OCI-LY3 (cell line): ENCODE measurements at regions not wholly inside any gene's neighbourhood (a gene's known extent, or its start where the extent isn't known, plus 50 kb on each side); places are given as distances from the start of the nearest gene placed in this dataset.

Experiments
- H2AFZ ChIP-seq: fragments of 200-600, 300-600 bp; shearing (Covaris generic); 2 replicates; pipeline ENCODE4 v1.6.0; 2014; ENCODE audit warnings: antibody characterized with exemption, low read depth, low read length
- H3K27ac ChIP-seq: fragments of 200-600, 300-600 bp; sonication (generic); 2 replicates; pipeline ENCODE4 v1.5.1; 2014; ENCODE audit warnings: mild to moderate bottlenecking, low read length, moderate library complexity, mixed read lengths
- H3K27me3 ChIP-seq: fragments of 200-600, 300-600 bp; sonication (generic); 2 replicates; pipeline ENCODE4 v1.6.1; 2014; ENCODE audit warnings: low read depth, low read length, mixed read lengths
- H3K36me3 ChIP-seq: fragments of 200-600, 300-600 bp; sonication (generic); replicated peaks from 2 replicates; pipeline ENCODE3; 2014; ENCODE audit warnings: low read depth, low read length, mixed read lengths
- H3K4me1 ChIP-seq: fragments of 300-600, 200-600 bp; sonication (generic); 2 replicates; pipeline ENCODE4 v1.6.1; 2014; ENCODE audit warnings: low read length, mixed read lengths
- H3K4me2 ChIP-seq: fragments of 200-600, 300-600 bp; sonication (generic); 2 replicates; pipeline ENCODE4 v1.6.1; 2014; ENCODE audit warnings: low read length, mixed read lengths
- H3K4me3 ChIP-seq: fragments of 300-600, 200-600 bp; sonication (generic); 2 replicates; pipeline ENCODE4 v1.5.1; 2014; ENCODE audit warnings: antibody characterized with exemption, mild to moderate bottlenecking, low read length, moderate library complexity
- H3K79me2 ChIP-seq: fragments of 300-600, 200-600 bp; shearing (Covaris generic); 2 replicates; pipeline ENCODE4 v1.6.1; 2014; ENCODE audit warnings: mild to moderate bottlenecking, low read length, mixed read lengths
- H3K9ac ChIP-seq: fragments of 300-600, 200-600 bp; shearing (Covaris generic); 2 replicates; pipeline ENCODE4 v1.6.0; 2014; ENCODE audit warnings: mild to moderate bottlenecking, low read length, moderate library complexity
- H3K9me3 ChIP-seq: fragments of 200-600, 300-600 bp; shearing (Covaris generic); 2 replicates; pipeline ENCODE4 v1.6.1; 2014; ENCODE audit warnings: low read length, mixed read lengths; ENCODE audit not compliant: insufficient read depth
- H4K20me1 ChIP-seq: fragments of 200-600, 300-600 bp; sonication (generic); 2 replicates; pipeline ENCODE4 v1.6.1; 2016; ENCODE audit warnings: low read length, mixed read lengths; ENCODE audit not compliant: insufficient read depth
- CTCF ChIP-seq: fragments of 200-600, 300-600 bp; sonication (generic); IDR thresholded peaks from 2 replicates; pipeline ENCODE4 v1.5.1; 2014; ENCODE audit warnings: antibody characterized with exemption, low read length, low read depth
- EZH2phosphoT487 ChIP-seq: fragments of 200-600 bp; shearing (Covaris generic); IDR thresholded peaks from 2 replicates; pipeline ENCODE4 v1.6.1; 2018; ENCODE audit warnings: antibody characterized with exemption, mixed run types, low read depth

GRCh38 chr4:20528508-20528907, 171.8 kb upstream of the PACRGL start:
- Histone ChIP-seq H3K27ac (no peak overlapping the region), H3K4me1 (no peaks in the 10 kb centered on the region)
- TF ChIP-seq EZH2phosphoT487 (no peak), CTCF (no peak)

GRCh38 chr4:20529691-20530090, 170.6 kb upstream of the PACRGL start:
- Histone ChIP-seq H3K9ac (no peak overlapping the region), H3K36me3 (no peaks in the 10 kb centered on the region), H3K27ac (no peak overlapping the region), H3K4me3 (no peak overlapping the region), H3K4me1 (no peaks in the 10 kb centered on the region), H4K20me1 (no peaks in the 10 kb centered on the region), H3K79me2 (no peaks in the 10 kb centered on the region), H3K27me3 (no peaks in the 10 kb centered on the region), H2AFZ (no peak overlapping the region), H3K9me3 (no peaks in the 10 kb centered on the region), H3K4me2 (no peak overlapping the region)
- TF ChIP-seq EZH2phosphoT487 (no peak), CTCF (no peak)

More at GRCh38 chr4:20528508-20528907, 171.8 kb upstream of the PACRGL start:
- no peak overlapping the region for H3K4me2 ChIP-seq
- H3K79me2 ChIP-seq: no peaks in the 10 kb centered on the region
- H4K20me1 ChIP-seq: no peaks in the 10 kb centered on the region
- no peaks in the 10 kb centered on the region for H3K9me3 ChIP-seq
- H2AFZ ChIP-seq: no peak overlapping the region
- H3K36me3 ChIP-seq: no peaks in the 10 kb centered on the region
- no peak overlapping the region for H3K9ac ChIP-seq
- H3K27me3 ChIP-seq: no peaks in the 10 kb centered on the region
- no peak overlapping the region for H3K4me3 ChIP-seq

- no peak overlapping the region for H3K9ac ChIP-seq
- H3K4me3 ChIP-seq: no peak overlapping the region
- H3K36me3 ChIP-seq: no peaks in the 10 kb centered on the region
Measured at GRCh38 chr4:20532116-20532790, 168.0 kb upstream of the PACRGL start.

More at GRCh38 chr4:20532116-20532790, 168.0 kb upstream of the PACRGL start:
- TF ChIP-seq CTCF (no peak), EZH2phosphoT487 (no peak)
- no peak overlapping the region for H3K4me2 ChIP-seq
- no peaks in the 10 kb centered on the region for H3K9me3 ChIP-seq
- H2AFZ ChIP-seq: no peak overlapping the region
- H3K4me1 ChIP-seq: no peaks in the 10 kb centered on the region
- no peak overlapping the region for H3K27ac ChIP-seq
- H3K79me2 ChIP-seq: no peaks in the 10 kb centered on the region
- H3K27me3 ChIP-seq: no peaks in the 10 kb centered on the region
- no peaks in the 10 kb centered on the region for H4K20me1 ChIP-seq
